ENCODE measurements at regions not wholly inside any gene's neighbourhood (a gene's known extent, or its start where the extent isn't known, plus 50 kb on each side); places are given as distances from the start of the nearest gene placed in this dataset.

DNA sequence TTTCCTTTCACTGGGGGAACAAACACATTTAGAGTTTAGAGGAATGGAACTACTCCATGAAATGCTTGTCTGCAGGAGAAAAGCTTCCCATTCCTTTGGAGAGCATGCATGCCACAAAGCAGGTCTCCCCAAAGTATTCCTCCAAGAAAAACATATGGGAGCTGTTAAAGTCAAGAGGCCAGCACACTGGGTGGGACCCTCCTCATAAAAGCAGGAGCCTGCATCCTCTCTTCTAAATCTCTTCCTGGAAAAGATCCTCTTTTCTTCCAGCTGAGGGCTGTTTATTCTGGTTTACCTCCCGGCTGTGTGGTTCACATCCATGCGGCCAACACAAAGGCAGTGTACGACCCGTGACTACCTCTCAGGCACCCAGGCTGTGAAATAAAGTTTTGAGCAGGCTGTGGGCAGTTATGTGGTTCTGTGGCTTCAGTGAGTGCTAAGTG, 103.4 kb downstream of the TENT5C start:
- Mint-ChIP-seq H3K27me3 (ENCODE audit: insufficient read depth) (no peaks in the 10 kb centered on the region), H3K9me3 (peaks cover 2% of the 10 kb centered on the region), H3K36me3 (ENCODE audit: low read depth) (no peaks in the 10 kb centered on the region), H3K4me1 (peaks cover 24% of the 10 kb centered on the region), H3K4me3 (no peak overlapping the region), H3K27ac (no peak overlapping the region)
- Histone ChIP-seq H3K9ac (ENCODE audit: extremely low read depth, low read length, poor library complexity, severe bottlenecking) (no peak overlapping the region), H3K27me3 (ENCODE audit: control insufficient read depth, insufficient read depth, low read length, poor library complexity, severe bottlenecking) (no peaks in the 10 kb centered on the region), H3K4me1 (ENCODE audit: control insufficient read depth, insufficient read depth, low read length) (peaks cover 8% of the 10 kb centered on the region), H3K27ac (ENCODE audit: low read depth, low read length) (no peak overlapping the region), H3K36me3 (ENCODE audit: control insufficient read depth, insufficient read depth, low read length) (no peaks in the 10 kb centered on the region), H3K4me3 (ENCODE audit: low read length) (no peak overlapping the region), H3K9me3 (ENCODE audit: control insufficient read depth, low read length) (no peaks in the 10 kb centered on the region)
- DNase-seq = no peak
- TF ChIP-seq, protein P1, sequence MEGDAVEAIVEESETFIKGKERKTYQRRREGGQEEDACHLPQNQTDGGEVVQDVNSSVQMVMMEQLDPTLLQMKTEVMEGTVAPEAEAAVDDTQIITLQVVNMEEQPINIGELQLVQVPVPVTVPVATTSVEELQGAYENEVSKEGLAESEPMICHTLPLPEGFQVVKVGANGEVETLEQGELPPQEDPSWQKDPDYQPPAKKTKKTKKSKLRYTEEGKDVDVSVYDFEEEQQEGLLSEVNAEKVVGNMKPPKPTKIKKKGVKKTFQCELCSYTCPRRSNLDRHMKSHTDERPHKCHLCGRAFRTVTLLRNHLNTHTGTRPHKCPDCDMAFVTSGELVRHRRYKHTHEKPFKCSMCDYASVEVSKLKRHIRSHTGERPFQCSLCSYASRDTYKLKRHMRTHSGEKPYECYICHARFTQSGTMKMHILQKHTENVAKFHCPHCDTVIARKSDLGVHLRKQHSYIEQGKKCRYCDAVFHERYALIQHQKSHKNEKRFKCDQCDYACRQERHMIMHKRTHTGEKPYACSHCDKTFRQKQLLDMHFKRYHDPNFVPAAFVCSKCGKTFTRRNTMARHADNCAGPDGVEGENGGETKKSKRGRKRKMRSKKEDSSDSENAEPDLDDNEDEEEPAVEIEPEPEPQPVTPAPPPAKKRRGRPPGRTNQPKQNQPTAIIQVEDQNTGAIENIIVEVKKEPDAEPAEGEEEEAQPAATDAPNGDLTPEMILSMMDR (conservative IDR thresholded peaks at IDR 0.05) = no peak
- 90 to 91% methylated on average over 4 of the region's 4 CpGs for WGBS, 2 experiments (ENCODE audit: insufficient coverage in 1 of 2, insufficient read length in 1 of 2)

DNA sequence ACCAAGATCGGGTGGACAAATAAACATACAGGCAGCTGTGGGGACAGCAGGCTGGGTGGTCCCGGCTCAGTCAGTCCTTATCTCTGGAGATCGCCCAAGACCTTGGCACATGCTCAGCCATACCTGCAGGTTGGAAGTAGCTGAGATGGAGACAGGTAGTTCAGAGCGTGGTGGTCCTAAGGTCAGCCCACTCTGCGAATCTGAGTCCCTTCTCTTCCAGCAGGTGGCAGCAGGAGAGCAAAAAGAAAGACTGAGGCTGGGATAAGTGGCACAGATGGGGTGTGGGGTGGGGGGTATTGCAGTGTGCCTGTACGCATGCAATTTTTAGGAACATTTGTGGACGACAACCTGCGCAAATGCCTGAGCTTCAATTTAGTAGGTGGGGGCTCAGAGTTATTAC, 104.9 kb downstream of the TENT5C start:
- Mint-ChIP-seq H3K4me3 (no peak overlapping the region), H3K4me1 (peaks cover 24% of the 10 kb centered on the region), H3K9me3 (peaks cover 6% of the 10 kb centered on the region), H3K36me3 (ENCODE audit: low read depth) (no peaks in the 10 kb centered on the region), H3K27me3 (ENCODE audit: insufficient read depth) (no peaks in the 10 kb centered on the region), H3K27ac (no peak overlapping the region)
- Histone ChIP-seq H3K36me3 (ENCODE audit: control insufficient read depth, insufficient read depth, low read length) (no peaks in the 10 kb centered on the region), H3K27ac (ENCODE audit: low read depth, low read length) (no peak overlapping the region), H3K9me3 (ENCODE audit: control insufficient read depth, low read length) (no peaks in the 10 kb centered on the region), H3K4me3 (ENCODE audit: low read length) (no peak overlapping the region), H3K9ac (ENCODE audit: extremely low read depth, low read length, poor library complexity, severe bottlenecking) (no peak overlapping the region), H3K4me1 (ENCODE audit: control insufficient read depth, insufficient read depth, low read length) (peaks cover 8% of the 10 kb centered on the region), H3K27me3 (ENCODE audit: control insufficient read depth, insufficient read depth, low read length, poor library complexity, severe bottlenecking) (no peaks in the 10 kb centered on the region)
- DNase-seq = peak; percentile 74
- TF ChIP-seq, protein P1 (conservative IDR thresholded peaks at IDR 0.05) = peak; percentile 79
- WGBS, 2 experiments (ENCODE audit: insufficient coverage in 1 of 2, insufficient read length in 1 of 2) = 91 to 94% methylated on average over 6 to 8 of the region's 8 CpGs

DNA sequence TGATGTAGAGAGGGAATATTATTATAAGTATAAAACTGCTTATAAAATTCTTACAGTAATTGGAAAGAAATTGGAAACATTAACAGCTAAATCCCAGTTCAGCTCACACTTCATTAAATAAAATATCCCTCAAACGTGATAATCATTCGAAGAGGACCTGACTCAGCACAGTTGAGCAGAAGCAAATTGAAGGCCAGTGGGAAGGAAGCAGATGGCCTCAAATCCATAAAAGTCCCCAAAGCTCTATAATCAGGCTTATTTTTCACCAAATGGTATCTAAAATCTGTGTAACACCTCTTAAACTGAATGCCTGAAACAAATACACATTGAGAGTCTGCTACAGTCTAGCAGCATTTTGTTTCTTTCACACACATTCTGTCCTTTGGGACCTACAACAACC, 106.8 kb downstream of the TENT5C start:
- Mint-ChIP-seq H3K27ac (no peak overlapping the region), H3K27me3 (ENCODE audit: insufficient read depth) (no peaks in the 10 kb centered on the region), H3K4me3 (no peak overlapping the region), H3K36me3 (ENCODE audit: low read depth) (no peaks in the 10 kb centered on the region), H3K4me1 (peaks cover 24% of the 10 kb centered on the region), H3K9me3 (peaks cover 25% of the 10 kb centered on the region)
- no peak for DNase-seq
- peaks cover 8% of the 10 kb centered on the region for H3K4me1 ChIP-seq (ENCODE audit: control insufficient read depth, insufficient read depth, low read length)
- peaks cover 12% of the 10 kb centered on the region for H3K9me3 ChIP-seq (ENCODE audit: control insufficient read depth, low read length)
- no peak overlapping the region for H3K27ac ChIP-seq (ENCODE audit: low read depth, low read length)
- no peak overlapping the region for H3K4me3 ChIP-seq (ENCODE audit: low read length)
- H3K27me3 ChIP-seq (ENCODE audit: control insufficient read depth, insufficient read depth, low read length, poor library complexity, severe bottlenecking) = no peaks in the 10 kb centered on the region
- H3K9ac ChIP-seq (ENCODE audit: extremely low read depth, low read length, poor library complexity, severe bottlenecking) = no peak overlapping the region
- TF ChIP-seq, protein P1 (conservative IDR thresholded peaks at IDR 0.05) = no peak
- no peaks in the 10 kb centered on the region for H3K36me3 ChIP-seq (ENCODE audit: control insufficient read depth, insufficient read depth, low read length)
- WGBS, 2 experiments (ENCODE audit: insufficient coverage in 1 of 2, insufficient read length in 1 of 2) = 79% methylated on average over 2 of the region's 2 CpGs; no CpG with 5 or more reads in 1 of the 2 experiments
